Large intestine (tissue), 3 donors: ENCODE measurements at regions not wholly inside any gene's neighbourhood (a gene's known extent, or its start where the extent isn't known, plus 50 kb on each side); places are given as distances from the start of the nearest gene placed in this dataset.
"Not testable (repeated sequence)": the region's sequence is repeated elsewhere in the genome, so short reads cannot be mapped to it uniquely, and the experiment has no call there.

Experiments
- DNase-seq, 2 donors: peaks; one replicate each; pipeline versions ENCODE4 v3.0.0 to v3.0.0-alpha.2; 2013
- H3K27ac ChIP-seq: one replicate; pipeline ENCODE4 v1.5.1; 2013; ENCODE audit warnings: low read length
- H3K27me3 ChIP-seq: 2 replicates; pipeline ENCODE4 v1.6.1; 2013; ENCODE audit warnings: low read length; ENCODE audit not compliant: control insufficient read depth, insufficient read depth
- H3K36me3 ChIP-seq: 2 replicates; pipeline ENCODE4 v1.6.1; 2013; ENCODE audit warnings: low read length; ENCODE audit not compliant: control insufficient read depth, insufficient read depth
- H3K4me1 ChIP-seq: one replicate; pipeline ENCODE4 v1.6.1; 2013; ENCODE audit warnings: low read length; ENCODE audit not compliant: control insufficient read depth, insufficient read depth
- H3K4me3 ChIP-seq: one replicate; pipeline ENCODE4 v1.5.1; 2013; ENCODE audit warnings: low read length
- H3K9me3 ChIP-seq: one replicate; pipeline ENCODE4 v1.6.1; 2013; ENCODE audit warnings: mild to moderate bottlenecking, low read depth, low read length, moderate library complexity; ENCODE audit not compliant: control insufficient read depth
- WGBS: methylation state at CpG from one replicate; pipeline ENCODE4 v1.1.5; 2013; ENCODE audit warnings: low lambda C conversion rate; ENCODE audit not compliant: insufficient coverage; 5-methylcytosine and 5-hydroxymethylcytosine counted together

DNA sequence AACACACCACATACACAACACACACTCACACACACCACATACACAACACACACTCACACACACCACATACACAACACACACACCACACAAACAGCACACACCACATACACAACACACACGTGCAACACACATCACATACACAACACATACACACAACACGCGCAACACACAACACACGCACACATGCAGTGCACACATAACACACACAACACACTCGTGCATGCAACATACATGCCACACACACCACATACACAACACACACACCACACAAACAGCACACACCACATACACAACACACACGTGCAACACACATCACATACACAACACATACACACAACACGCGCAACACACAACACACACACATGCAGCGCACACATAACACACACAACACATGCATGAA is 192.8 kb downstream of the C16orf95 start:
- H3K36me3 ChIP-seq, H3K9me3 ChIP-seq, DNase-seq, H3K27me3 ChIP-seq, H3K4me3 ChIP-seq, H3K27ac ChIP-seq: not testable (repeated sequence)
- peaks cover 16% of the 10 kb centered on the region for H3K4me1 ChIP-seq
- no CpG with 5 or more reads among the region's 9 CpGs for WGBS

- no peak overlapping the region for H3K4me3 ChIP-seq
- peaks cover 6% of the 10 kb centered on the region for H3K9me3 ChIP-seq
- H3K27me3 ChIP-seq: peaks cover 9% of the 10 kb centered on the region
- H3K27ac ChIP-seq: no peak overlapping the region
- WGBS: no CpG with 5 or more reads among the region's 38 CpGs
- no peaks in the 10 kb centered on the region for H3K36me3 ChIP-seq
- H3K4me1 ChIP-seq: peaks cover 16% of the 10 kb centered on the region
- DNase-seq: no peak
These were observed 191.7 kb downstream of the C16orf95 start for GRCh38 chr16:87125206-87126155.

- H3K9me3 ChIP-seq: peaks cover 7% of the 10 kb centered on the region
- H3K4me3 ChIP-seq: no peak overlapping the region
- H3K27ac ChIP-seq: peak overlapping the region; percentile 60
- no peak for DNase-seq
- H3K27me3 ChIP-seq: peaks cover 9% of the 10 kb centered on the region
- H3K36me3 ChIP-seq: no peaks in the 10 kb centered on the region
- peaks cover 16% of the 10 kb centered on the region for H3K4me1 ChIP-seq
- WGBS: no CpG with 5 or more reads among the region's 13 CpGs
These were observed 190.7 kb downstream of the C16orf95 start for GRCh38 chr16:87126403-87127025.

- Histone ChIP-seq H3K27ac (peak overlapping the region; percentile 60), H3K36me3 (no peaks in the 10 kb centered on the region), H3K4me1 (peaks cover 16% of the 10 kb centered on the region), H3K4me3 (no peak overlapping the region), H3K27me3 (peaks cover 9% of the 10 kb centered on the region), H3K9me3 (peaks cover 10% of the 10 kb centered on the region)
- WGBS: no CpG with 5 or more reads among the region's 23 CpGs
- DNase-seq: peak; percentile 13 to 38
These were observed 190.0 kb downstream of the C16orf95 start for GRCh38 chr16:87127061-87127765.

- H3K4me1 ChIP-seq: peaks cover 16% of the 10 kb centered on the region
- no peaks in the 10 kb centered on the region for H3K36me3 ChIP-seq
- H3K4me3 ChIP-seq: no peak overlapping the region
- peak overlapping the region; percentile 60 for H3K27ac ChIP-seq
- H3K9me3 ChIP-seq: peaks cover 10% of the 10 kb centered on the region
- no peak for DNase-seq
- WGBS: no CpG with 5 or more reads among the region's 6 CpGs
- H3K27me3 ChIP-seq: peaks cover 9% of the 10 kb centered on the region
These were observed 189.4 kb downstream of the C16orf95 start for GRCh38 chr16:87127766-87128147.

GRCh38 chr16:87129771-87130170 is 187.4 kb downstream of the C16orf95 start:
- peaks cover 3% of the 10 kb centered on the region for H3K9me3 ChIP-seq
- no peaks in the 10 kb centered on the region for H3K36me3 ChIP-seq
- 100% methylated on average over 1 of the region's 4 CpGs for WGBS
- H3K4me3 ChIP-seq: no peak overlapping the region
- peaks cover 9% of the 10 kb centered on the region for H3K27me3 ChIP-seq
- peaks cover 16% of the 10 kb centered on the region for H3K4me1 ChIP-seq
- H3K27ac ChIP-seq: no peak overlapping the region
- no peak for DNase-seq

- peaks cover 16% of the 10 kb centered on the region for H3K4me1 ChIP-seq
- H3K9me3 ChIP-seq: peaks cover 3% of the 10 kb centered on the region
- whole genome bisulfite sequencing: 82% methylated on average over 4 of the region's 16 CpGs
These were observed 185.9 kb downstream of the C16orf95 start for GRCh38 chr16:87131061-87131995.

DNA sequence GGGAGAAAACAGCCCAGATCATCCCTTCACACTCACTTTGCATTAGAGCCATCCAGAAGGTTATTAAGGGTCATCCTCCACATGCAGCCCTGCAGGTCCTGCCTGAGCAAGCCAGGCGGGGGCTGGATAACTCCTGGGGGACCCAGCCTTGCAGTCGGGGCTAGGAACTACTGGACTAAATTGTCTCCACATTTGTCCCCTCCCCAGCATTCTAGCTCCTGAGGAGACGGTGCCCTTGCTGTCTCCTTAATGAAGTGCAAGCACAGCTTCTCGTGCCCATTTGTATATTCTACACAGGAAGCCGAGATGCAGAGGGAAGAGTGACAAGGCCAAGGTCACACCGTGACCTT is 185.2 kb downstream of the C16orf95 start:
- no peak overlapping the region for H3K27ac ChIP-seq
- H3K27me3 ChIP-seq: no peaks in the 10 kb centered on the region
- H3K4me1 ChIP-seq: peaks cover 9% of the 10 kb centered on the region
- no peaks in the 10 kb centered on the region for H3K36me3 ChIP-seq
- DNase-seq: no peak
- WGBS: no CpG with 5 or more reads among the region's 6 CpGs
- peaks cover 3% of the 10 kb centered on the region for H3K9me3 ChIP-seq
- H3K4me3 ChIP-seq: no peak overlapping the region

More at GRCh38 chr16:87131061-87131995, 185.9 kb downstream of the C16orf95 start:
- no peaks in the 10 kb centered on the region for H3K27me3 ChIP-seq
- no peak overlapping the region for H3K27ac ChIP-seq
- DNase-seq: no peak
- no peak overlapping the region for H3K4me3 ChIP-seq
- no peaks in the 10 kb centered on the region for H3K36me3 ChIP-seq

DNA sequence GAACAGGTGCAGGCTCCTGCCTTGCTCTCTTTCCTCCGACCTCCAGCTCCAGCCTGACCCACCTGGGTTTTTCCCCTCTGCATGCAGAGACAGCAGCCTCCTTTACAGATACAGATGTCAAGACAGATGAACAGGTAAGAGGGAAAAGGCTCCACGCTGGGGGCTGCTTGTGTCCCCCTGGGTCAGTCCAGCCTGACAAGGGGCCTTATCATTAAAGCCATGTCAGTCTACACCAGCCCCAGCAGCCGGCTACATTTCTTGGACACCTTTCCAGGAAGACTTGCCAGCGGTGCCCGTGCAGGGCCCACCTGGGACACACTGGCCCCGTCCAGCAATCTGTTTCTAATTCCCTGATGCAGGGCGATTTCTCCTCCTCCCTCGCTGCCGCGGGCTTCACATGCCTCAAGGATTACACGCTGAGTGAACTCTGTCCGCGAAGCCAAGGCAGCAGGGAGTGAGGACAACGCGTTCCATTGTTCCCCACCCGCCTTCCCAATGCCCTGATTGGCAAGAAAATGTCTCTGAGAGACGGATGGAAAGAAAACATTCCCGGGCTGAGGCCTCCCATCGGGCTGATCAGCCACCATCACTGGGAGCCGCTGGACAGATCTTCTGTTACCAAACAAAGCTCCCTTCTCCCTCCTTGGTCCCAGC is 184.7 kb downstream of the C16orf95 start:
- no peaks in the 10 kb centered on the region for H3K27me3 ChIP-seq
- DNase-seq: no peak
- H3K36me3 ChIP-seq: no peaks in the 10 kb centered on the region
- H3K27ac ChIP-seq: no peak overlapping the region
- peaks cover 4% of the 10 kb centered on the region for H3K4me1 ChIP-seq
- peaks cover 3% of the 10 kb centered on the region for H3K9me3 ChIP-seq
- no CpG with 5 or more reads among the region's 20 CpGs for WGBS
- H3K4me3 ChIP-seq: no peak overlapping the region
